ENCODE measurements at regions not wholly inside any gene's neighbourhood (a gene's known extent, or its start where the extent isn't known, plus 50 kb on each side); places are given as distances from the start of the nearest gene placed in this dataset.

GRCh38 chr15:69661446-69661845, 208.8 kb downstream of the RPLP1 start:
- H3K4me1 ChIP-seq, result peaks cover 0 to 20% (median 11%) of the 10 kb centered on the region in 9 donors
- DNase-seq (no peak), ATAC-seq (no peak)
- H3K9me3 ChIP-seq, result no peaks in the 10 kb centered on the region
- WGBS, 2 donors, result 76% methylated on average over 6 of the region's 6 CpGs
- no peaks in the 10 kb centered on the region for H3K36me3 ChIP-seq
- TF ChIP-seq CTCF (IDR thresholded peaks at IDR 0.05), result no peak
- peaks cover 0 to 62% (median 39%) of the 10 kb centered on the region in 7 donors for H3K27me3 ChIP-seq
- H3K4me3 ChIP-seq, result no peak overlapping the region
- intact Hi-C loops (cut with DNase I), result no loop called here
- H3K27ac ChIP-seq, result no peak overlapping the region

GRCh38 chr15:69661871-69662644, 209.4 kb downstream of the RPLP1 start:
- peaks cover 0 to 26% (median 11%) of the 10 kb centered on the region in 9 donors for H3K4me1 ChIP-seq
- no peak overlapping the region for H3K4me3 ChIP-seq
- 71% methylated on average over 9 of the region's 9 CpGs for WGBS, 2 donors
- H3K36me3 ChIP-seq, result no peaks in the 10 kb centered on the region
- no peak for TF ChIP-seq CTCF (IDR thresholded peaks at IDR 0.05)
- intact Hi-C loops (cut with DNase I), result no loop called here
- DNase-seq, result no peak
- no peaks in the 10 kb centered on the region for H3K9me3 ChIP-seq
- no peak overlapping the region for H3K27ac ChIP-seq
- H3K27me3 ChIP-seq, result peaks cover 0 to 62% (median 34%) of the 10 kb centered on the region in 7 donors
- no peak for ATAC-seq

GRCh38 chr15:69662645-69663000, 210.0 kb downstream of the RPLP1 start:
- no peak for TF ChIP-seq CTCF (IDR thresholded peaks at IDR 0.05)
- Histone ChIP-seq H3K27ac (no peak overlapping the region), H3K27me3 (peaks cover 0 to 62% (median 34%) of the 10 kb centered on the region in 7 donors), H3K9me3 (no peaks in the 10 kb centered on the region), H3K36me3 (no peaks in the 10 kb centered on the region), H3K4me1 (peaks cover 0 to 30% (median 11%) of the 10 kb centered on the region in 9 donors), H3K4me3 (no peak overlapping the region)
- no peak for DNase-seq
- intact Hi-C loops (cut with DNase I), result no loop called here
- ATAC-seq, result no peak
- 75 to 81% methylated on average over 4 of the region's 4 CpGs for WGBS, 2 donors

GRCh38 chr15:69663441-69663840, 210.8 kb downstream of the RPLP1 start:
- no peak overlapping the region for H3K27ac ChIP-seq
- no peaks in the 10 kb centered on the region for H3K9me3 ChIP-seq
- ATAC-seq, result no peak
- H3K4me3 ChIP-seq, result no peak overlapping the region
- H3K27me3 ChIP-seq, result peaks cover 0 to 55% (median 34%) of the 10 kb centered on the region in 7 donors
- no peak for DNase-seq
- intact Hi-C loops (cut with DNase I), result no loop called here
- H3K36me3 ChIP-seq, result no peaks in the 10 kb centered on the region
- H3K4me1 ChIP-seq, result peaks cover 0 to 38% (median 11%) of the 10 kb centered on the region in 9 donors
- TF ChIP-seq CTCF (IDR thresholded peaks at IDR 0.05), result no peak

All from heart right ventricle (tissue), 16 donors.